ENCODE measurements at regions not wholly inside any gene's neighbourhood (a gene's known extent, or its start where the extent isn't known, plus 50 kb on each side); places are given as distances from the start of the nearest gene placed in this dataset.
"Not testable (repeated sequence)": the region's sequence is repeated elsewhere in the genome, so short reads cannot be mapped to it uniquely, and the experiment has no call there.

DNA sequence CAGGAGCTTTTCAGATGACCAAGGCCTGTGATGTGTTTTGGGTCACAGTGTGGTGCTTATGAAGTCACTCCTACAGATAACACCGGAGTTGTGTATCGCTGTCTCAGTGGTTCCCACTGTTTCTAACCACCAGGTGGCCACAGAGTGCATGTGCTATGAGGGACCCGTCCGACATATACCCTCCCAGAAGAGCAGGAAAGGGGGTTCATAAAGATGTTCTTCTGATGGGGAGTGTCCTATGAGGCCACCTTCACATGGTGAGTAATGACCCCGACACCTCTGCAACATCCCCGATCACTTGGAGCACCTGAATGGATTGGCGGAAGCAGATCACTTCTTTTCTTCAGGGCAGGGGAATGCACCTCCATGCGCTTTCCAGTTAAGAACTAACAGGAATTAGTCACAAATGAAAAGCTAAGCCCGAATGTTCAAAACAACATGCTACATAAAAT, 60.5 kb upstream of the PPIAL4F start:
- TF ChIP-seq, protein P1, sequence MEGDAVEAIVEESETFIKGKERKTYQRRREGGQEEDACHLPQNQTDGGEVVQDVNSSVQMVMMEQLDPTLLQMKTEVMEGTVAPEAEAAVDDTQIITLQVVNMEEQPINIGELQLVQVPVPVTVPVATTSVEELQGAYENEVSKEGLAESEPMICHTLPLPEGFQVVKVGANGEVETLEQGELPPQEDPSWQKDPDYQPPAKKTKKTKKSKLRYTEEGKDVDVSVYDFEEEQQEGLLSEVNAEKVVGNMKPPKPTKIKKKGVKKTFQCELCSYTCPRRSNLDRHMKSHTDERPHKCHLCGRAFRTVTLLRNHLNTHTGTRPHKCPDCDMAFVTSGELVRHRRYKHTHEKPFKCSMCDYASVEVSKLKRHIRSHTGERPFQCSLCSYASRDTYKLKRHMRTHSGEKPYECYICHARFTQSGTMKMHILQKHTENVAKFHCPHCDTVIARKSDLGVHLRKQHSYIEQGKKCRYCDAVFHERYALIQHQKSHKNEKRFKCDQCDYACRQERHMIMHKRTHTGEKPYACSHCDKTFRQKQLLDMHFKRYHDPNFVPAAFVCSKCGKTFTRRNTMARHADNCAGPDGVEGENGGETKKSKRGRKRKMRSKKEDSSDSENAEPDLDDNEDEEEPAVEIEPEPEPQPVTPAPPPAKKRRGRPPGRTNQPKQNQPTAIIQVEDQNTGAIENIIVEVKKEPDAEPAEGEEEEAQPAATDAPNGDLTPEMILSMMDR (IDR thresholded peaks at IDR 0.05; ENCODE audit: low read depth, low read length) = peak; percentile 8
- TF ChIP-seq POLR2A (IDR thresholded peaks at IDR 0.05; ENCODE audit: extremely low read depth, insufficient read length); MYC (IDR thresholded peaks at IDR 0.05; ENCODE audit: low read depth, low read length): not testable (repeated sequence)
